ENCODE measurements at regions not wholly inside any gene's neighbourhood (a gene's known extent, or its start where the extent isn't known, plus 50 kb on each side); places are given as distances from the start of the nearest gene placed in this dataset.

DNA sequence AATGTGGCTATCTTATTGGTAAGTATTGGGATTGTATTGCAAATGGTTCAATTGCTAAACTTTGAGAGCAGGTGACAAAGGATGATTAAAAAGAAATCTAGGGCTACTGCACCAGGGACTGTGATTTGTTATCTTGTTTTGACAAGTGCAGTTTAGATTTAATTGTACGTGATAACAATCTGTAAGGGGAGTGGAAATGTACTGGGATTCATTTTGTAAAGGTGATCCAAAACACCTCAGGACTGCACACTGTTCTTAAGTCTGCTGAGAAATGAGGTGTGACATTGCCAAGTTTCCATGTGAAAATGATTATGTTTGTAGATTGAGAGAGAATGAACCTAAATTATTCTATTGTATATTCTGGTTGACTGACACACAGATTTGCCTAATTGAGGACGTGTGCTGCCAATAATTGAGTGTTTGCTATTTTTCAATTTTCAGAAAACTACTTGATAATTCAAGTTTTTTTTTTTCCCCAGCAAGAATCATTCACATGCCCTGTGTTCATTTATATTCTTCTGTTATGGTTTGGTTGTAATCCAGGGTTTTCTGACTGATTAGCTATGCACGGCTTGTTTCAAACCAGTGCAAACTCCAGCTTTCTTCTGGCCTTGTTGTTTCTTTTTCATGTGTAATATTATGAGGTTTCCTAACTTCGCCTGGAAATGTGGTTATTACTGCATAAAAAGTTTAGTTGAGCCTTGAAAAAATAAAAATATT lies 308.0 kb downstream of the OLFM4 start:
- H2BK20ac ChIP-seq (ENCODE audit: low read length) = no peak overlapping the region
- no peak for FAIRE-seq
- TF ChIP-seq TAF7 (optimal IDR thresholded peaks at IDR 0.05; ENCODE audit: borderline replicate concordance, low read depth, low read length) (no peak), SIX5 (IDR thresholded peaks at IDR 0.05; ENCODE audit: low read depth, low read length) (no peak)

More for the DNA sequence above, 308.0 kb downstream of the OLFM4 start:
- H3K36me3 ChIP-seq (ENCODE audit: control insufficient read depth in 2 of 4, insufficient read depth in 4 of 4, low read length in 3 of 4) = no peaks in the 10 kb centered on the region
- ChIA-PET POLR2A (ENCODE audit: partially characterized antibody) (no interaction called here), CTCF (ENCODE audit: partially characterized antibody) (interaction anchor here (0.6 to 3.6 kb wide), 5 partner anchors 10 to 51 kb away, joined by 3 to 15 read pairs (median 3); no protein-coding TSS in a partner anchor)
- no peak overlapping the region for H2BK12ac ChIP-seq (ENCODE audit: low read depth, low read length)
- H2AK5ac ChIP-seq (ENCODE audit: low read depth, low read length) = no peak overlapping the region
- H2AFZ ChIP-seq (ENCODE audit: low read length) = no peak overlapping the region
- no peak overlapping the region for H2BK15ac ChIP-seq (ENCODE audit: low read length)
- no peak overlapping the region for H3K4me3 ChIP-seq (ENCODE audit: extremely low read depth in 1 of 4, insufficient read depth in 2 of 4, low read depth in 3 of 4, low read length in 4 of 4)
- no peak overlapping the region for H3K4ac ChIP-seq (replicated peaks; ENCODE audit: insufficient read length, low read depth, low read length)
- no peaks in the 10 kb centered on the region for H3K23me2 ChIP-seq (ENCODE audit: low read depth, low read length)
- H3K79me1 ChIP-seq (ENCODE audit: low read depth, low read length) = no peaks in the 10 kb centered on the region
- WGBS, 2 experiments (ENCODE audit: extremely low coverage in 1 of 2, insufficient coverage in 1 of 2, insufficient read length in 1 of 2, insufficient replicate concordance in 2 of 2, low coverage in 1 of 2, low lambda C conversion rate in 2 of 2, missing lambda C conversion rate in 1 of 2) = 94% methylated on average over 4 of the region's 4 CpGs; no CpG with 5 or more reads in 1 of the 2 experiments
- H3K27ac ChIP-seq (ENCODE audit: low read depth, low read length) = no peak overlapping the region
- no peak overlapping the region for H3K23ac ChIP-seq (ENCODE audit: insufficient read length)
- no peak overlapping the region for H3K9ac ChIP-seq (replicated peaks in 1 of 4; ENCODE audit: extremely low read depth in 1 of 4, low read depth in 3 of 4, low read length in 3 of 4)
- no peak overlapping the region for H2BK5ac ChIP-seq (ENCODE audit: low read depth, low read length)
- H3K9me3 ChIP-seq (ENCODE audit: insufficient read depth in 2 of 2, low read depth in 1 of 2, low read length in 1 of 2) = no peaks in the 10 kb centered on the region
- no peak overlapping the region for H3K56ac ChIP-seq (replicated peaks; ENCODE audit: insufficient read length, low read depth, low read length)
- H3K4me2 ChIP-seq (ENCODE audit: insufficient read depth in 1 of 2, low read depth in 2 of 2, low read length in 2 of 2) = no peak overlapping the region
- 0 out of 7 replicates have a peak, but pooled peaks cover 0 to 3% (median 0%) of the 10 kb centered on the region in 4 experiments for H3K4me1 ChIP-seq (replicated peaks in 1 of 4; ENCODE audit: control insufficient read depth in 3 of 4, insufficient read depth in 4 of 4, low read length in 3 of 4)
- no peak overlapping the region for H4K5ac ChIP-seq (ENCODE audit: insufficient read length, low read depth, low read length)
- no peak overlapping the region for H4K8ac ChIP-seq (ENCODE audit: extremely low read depth, insufficient read depth, low read length)
- H4K91ac ChIP-seq (replicated peaks; ENCODE audit: insufficient read length, low read length) = no peak overlapping the region
- no peak overlapping the region for H3K18ac ChIP-seq (ENCODE audit: extremely low read depth, low read length)
- H3K79me2 ChIP-seq (ENCODE audit: control insufficient read depth in 1 of 2, insufficient read depth in 2 of 2, low read length in 2 of 2) = no peaks in the 10 kb centered on the region
- no peak for DNase-seq (ENCODE audit: low read depth in 1 of 2, low spot score in 2 of 2)
- peaks cover 1 to 11% (median 3%) of the 10 kb centered on the region in 4 experiments; a peak in 4 of 7 replicates for H3K27me3 ChIP-seq (replicated peaks in 1 of 4; ENCODE audit: control insufficient read depth in 3 of 4, extremely low read depth in 1 of 4, insufficient read depth in 3 of 4, low read length in 3 of 4)
- H3K14ac ChIP-seq (ENCODE audit: insufficient read length) = no peak overlapping the region
- no peak overlapping the region for H2BK120ac ChIP-seq (replicated peaks; ENCODE audit: low read depth, low read length)
- no peaks in the 10 kb centered on the region for H4K20me1 ChIP-seq (replicated peaks in 1 of 2; ENCODE audit: control insufficient read depth in 1 of 2, insufficient read depth in 2 of 2, low read length in 2 of 2)
